GM12878 (cell line): ENCODE measurements at regions not wholly inside any gene's neighbourhood (a gene's known extent, or its start where the extent isn't known, plus 50 kb on each side); places are given as distances from the start of the nearest gene placed in this dataset.

ENCODE experiments used
- ATAC-seq: fragments of 200-7000 bp; cut with Tn5 transposase; 3 replicates; pipeline ENCODE4 v1.9.1; 2020; ENCODE audit warnings: mild to moderate bottlenecking, moderate library complexity
- BruUV-seq: library from RNA; stranded (reverse); fragments of 400-500 nt; replicated peaks from 2 replicates; lab custom pipeline; 2021; lab: Mats Ljungman, UMichigan
- CTCF ChIA-PET: fragments of 300-600 bp; sonication (Branson Sonifier 250); formaldehyde crosslinking; extraction: SDS; loops from one replicate; lab custom pipeline; 2021; ENCODE audit warnings: inconsistent platforms; lab: Yijun Ruan, JAX
- POLR2A ChIA-PET: fragments of 350-600 bp; formaldehyde crosslinking; extraction: SDS; loops from one replicate; lab custom pipeline; 2021; ENCODE audit warnings: inconsistent platforms; lab: Charles Lee
- RAD21 ChIA-PET: fragments of 300-600 bp; sonication (Branson Sonifier 250); formaldehyde crosslinking; loops from one replicate; lab custom pipeline; 2023; ENCODE audit warnings: antibody characterized with exemption; ENCODE audit not compliant: unreplicated experiment; lab: Charles Lee
- SMC1A ChIA-PET: fragments of 300-600 bp; sonication (Branson Sonifier 250); formaldehyde crosslinking; loops from one replicate; lab custom pipeline; 2023; ENCODE audit not compliant: unreplicated experiment, uncharacterized antibody; lab: Charles Lee
- DNase-seq: peaks from one replicate; pipeline ENCODE4 v3.0.0-alpha.2; 2011; ENCODE audit warnings: low read depth, low spot score
- FAIRE-seq: peaks from 3 replicates; lab custom pipeline; 2011; peaks lifted over from hg19 to GRCh38; lab: Jason Lieb, UNC
- H2AFZ ChIP-seq: 2 replicates; pipeline ENCODE4 v1.6.0; 2011; ENCODE audit warnings: low read depth, low read length, control low read depth; ENCODE audit not compliant: control insufficient read depth
- H3K27ac ChIP-seq: 2 replicates; pipeline ENCODE4 v1.5.1; 2011; ENCODE audit warnings: control low read depth; ENCODE audit not compliant: control insufficient read depth, insufficient read depth
- H3K27me3 ChIP-seq, 2 experiments: replicated peaks in 1 of 2; 2 replicates each; pipeline versions ENCODE4 v1.6.0 to v1.6.1; 2011; ENCODE audit warnings: low read length in 1 of 2; ENCODE audit not compliant: control insufficient read depth in 2 of 2, insufficient read depth in 2 of 2
- H3K36me3 ChIP-seq, 2 experiments: 2 replicates each; pipeline ENCODE4 v1.5.1; 2011; ENCODE audit warnings: low read length in 1 of 2; ENCODE audit not compliant: control insufficient read depth in 2 of 2, insufficient read depth in 2 of 2
- H3K4me1 ChIP-seq: 2 replicates; pipeline ENCODE4 v1.6.1; 2011; ENCODE audit warnings: mild to moderate bottlenecking, low read length, moderate library complexity, mixed read lengths; ENCODE audit not compliant: control insufficient read depth, insufficient read depth
- H3K4me2 ChIP-seq: 2 replicates; pipeline ENCODE4 v1.6.0; 2011; ENCODE audit warnings: control low read depth; ENCODE audit not compliant: control insufficient read depth, insufficient read depth
- H3K4me3 ChIP-seq: fragments of 200-600 bp; sonication (generic); 2 replicates; pipeline ENCODE4 v1.5.1; 2016
- H3K79me2 ChIP-seq: 2 replicates; pipeline ENCODE4 v1.6.0; 2011; ENCODE audit warnings: low read length; ENCODE audit not compliant: control insufficient read depth, insufficient read depth
- H3K9ac ChIP-seq: 2 replicates; pipeline ENCODE4 v1.8.0; 2011; ENCODE audit warnings: low read length, control low read depth, mixed read lengths; ENCODE audit not compliant: control insufficient read depth, insufficient read depth
- H3K9me3 ChIP-seq: replicated peaks from 3 replicates; pipeline ENCODE4 v1.5.1; 2011; ENCODE audit warnings: mild to moderate bottlenecking, low read length; ENCODE audit not compliant: control insufficient read depth, insufficient read depth
- H4K20me1 ChIP-seq: 2 replicates; pipeline ENCODE4 v1.6.0; 2011; ENCODE audit not compliant: control insufficient read depth, insufficient read depth
- ATF2 ChIP-seq: IDR thresholded peaks from 2 replicates; pipeline ENCODE4 v1.6.1; 2012; ENCODE audit warnings: low read length, inconsistent platforms
- ATF3 ChIP-seq: IDR thresholded peaks from 2 replicates; pipeline ENCODE4 v1.6.1; 2011; ENCODE audit warnings: low read depth, mild to moderate bottlenecking, low read length, moderate library complexity, borderline replicate concordance; ENCODE audit errors: extremely low read depth
- BCL11A ChIP-seq: IDR thresholded peaks from 2 replicates; pipeline ENCODE4 v1.6.1; 2011; ENCODE audit warnings: low read depth, low read length
- CREB1 ChIP-seq: IDR thresholded peaks from 2 replicates; pipeline ENCODE4 v1.6.1; 2012; ENCODE audit warnings: low read depth, mild to moderate bottlenecking, inconsistent platforms
- ELK1 ChIP-seq: IDR thresholded peaks from 2 replicates; pipeline ENCODE4 v1.6.1; 2012; ENCODE audit warnings: low read depth, low read length, improper control_type of control experiment
- EZH2 ChIP-seq: IDR thresholded peaks from 2 replicates; pipeline ENCODE4 v1.6.1; 2012; ENCODE audit warnings: low read depth, mild to moderate bottlenecking, control low read depth, inconsistent platforms, low read length, borderline replicate concordance; ENCODE audit not compliant: control insufficient read depth
- FOXM1 ChIP-seq: IDR thresholded peaks from 2 replicates; pipeline ENCODE4 v1.6.1; 2012; ENCODE audit warnings: low read depth, mild to moderate bottlenecking, inconsistent platforms, low read length, moderate library complexity
- HDAC2 ChIP-seq: fragments of 200-600 bp; sonication (generic); IDR thresholded peaks from 2 replicates; pipeline ENCODE4 v1.6.1; 2017
- MAX ChIP-seq: IDR thresholded peaks from 2 replicates; pipeline ENCODE4 v1.6.1; 2012; ENCODE audit warnings: low read depth, low read length, improper control_type of control experiment
- NFXL1 ChIP-seq: fragments of 450-650 bp; IDR thresholded peaks from 2 replicates; pipeline ENCODE4 v1.6.1; 2017; ENCODE audit warnings: antibody characterized with exemption, mild to moderate bottlenecking, borderline replicate concordance
- NR2C1 ChIP-seq: fragments of 450-650 bp; IDR thresholded peaks from 2 replicates; pipeline ENCODE4 v1.6.1; 2017; ENCODE audit warnings: antibody characterized with exemption, mild to moderate bottlenecking, moderate library complexity
- TCF3 ChIP-seq: IDR thresholded peaks from 2 replicates; pipeline ENCODE4 v1.6.1; 2012; ENCODE audit warnings: low read depth, mild to moderate bottlenecking, low read length, borderline replicate concordance; ENCODE audit not compliant: insufficient read depth
- ZNF687 ChIP-seq: fragments of 450-650 bp; IDR thresholded peaks from 2 replicates; pipeline ENCODE4 v1.6.1; 2017; ENCODE audit warnings: mild to moderate bottlenecking, moderate library complexity
- WGBS: methylation state at CpG from one replicate; pipeline ENCODE4 v1.1.6; 2016; ENCODE audit warnings: low lambda C conversion rate; ENCODE audit not compliant: insufficient replicate concordance, insufficient coverage; ENCODE audit errors: missing lambda C conversion rate; 5-methylcytosine and 5-hydroxymethylcytosine counted together
- in situ Hi-C: fragments of 300-500 bp; cut with MboI; formaldehyde crosslinking; loops from 9 replicates; pipeline ENCODE4 v1.14.3; 2018; ENCODE audit warnings: mixed read lengths
- intact Hi-C: fragments of 100-400 bp; cut with micrococcal nuclease; formaldehyde crosslinking; loops from one replicate; pipeline ENCODE4 v1.14.2; 2022; ENCODE audit not compliant: unreplicated experiment

GRCh38 chr2:188078534-188078933 is 213.1 kb upstream of the GULP1 start:
- RAD21 ChIA-PET: no interaction called here
- in situ Hi-C loops: no loop called here
- Histone ChIP-seq H3K27ac (no peak overlapping the region), H3K4me2 (peak overlapping the region; percentile 15; the same call in 1 of the 2 replicates), H3K36me3 (no peaks in the 10 kb centered on the region), H3K4me3 (no peak overlapping the region), H3K79me2 (no peaks in the 10 kb centered on the region), H3K4me1 (peaks cover 23% of the 10 kb centered on the region), H3K27me3 (no peaks in the 10 kb centered on the region), H3K9me3 (no peaks in the 10 kb centered on the region; the same call in 2 of the 3 replicates), H4K20me1 (no peaks in the 10 kb centered on the region), H3K9ac (no peak overlapping the region), H2AFZ (no peak overlapping the region)
- FAIRE-seq: peak; percentile 23
- SMC1A ChIA-PET: interaction anchor here (0.9 kb wide), 1 partner anchor 8 kb away, joined by 3 read pairs; no protein-coding TSS in a partner anchor
- BruUV-seq: no TSS peak
- POLR2A ChIA-PET: no interaction called here
- 23% methylated on average over 4 of the region's 4 CpGs for WGBS
- no peak for ATAC-seq
- CTCF ChIA-PET: no interaction called here
- peak; percentile 7 for DNase-seq
- intact Hi-C loops: no loop called here
- TF ChIP-seq NFXL1 (no peak), EZH2 (no peak), NR2C1 (no peak), BCL11A (no peak), HDAC2 (no peak), FOXM1 (peak; percentile 48; the same call in 1 of the 2 replicates), ATF3 (no peak), CREB1 (no peak), ELK1 (no peak), ATF2 (peak; percentile 73), MAX (no peak), ZNF687 (no peak), TCF3 (no peak)
